NT2/D1 (cell line): ENCODE measurements at regions not wholly inside any gene's neighbourhood (a gene's known extent, or its start where the extent isn't known, plus 50 kb on each side); places are given as distances from the start of the nearest gene placed in this dataset.

Source experiments
- SUZ12 ChIP-seq: IDR thresholded peaks from 2 replicates; pipeline ENCODE4 v1.6.1; 2011; ENCODE audit not compliant: insufficient read length, insufficient read depth; ENCODE audit errors: extremely low read depth
- YY1 ChIP-seq: IDR thresholded peaks from 2 replicates; pipeline ENCODE4 v1.6.1; 2011; ENCODE audit not compliant: insufficient read length, insufficient read depth
- ZNF274 ChIP-seq: IDR thresholded peaks from 2 replicates; pipeline ENCODE4 v1.6.1; 2011; ENCODE audit warnings: mild to moderate bottlenecking, low read depth, low read length

- TF ChIP-seq YY1 (no peak), SUZ12 (no peak), ZNF274 (no peak)
These were observed 51.0 kb upstream of the NXPH2 start for GRCh38 chr2:138831154-138831553.
